GM18861 (cell line): ENCODE measurements at regions not wholly inside any gene's neighbourhood (a gene's known extent, or its start where the extent isn't known, plus 50 kb on each side); places are given as distances from the start of the nearest gene placed in this dataset.

Experiments
- ATAC-seq: cut with Tn5 transposase; IDR thresholded peaks from one replicate; pipeline ENCODE4 v1.9.1; 2021; ENCODE audit not compliant: unreplicated experiment

DNA sequence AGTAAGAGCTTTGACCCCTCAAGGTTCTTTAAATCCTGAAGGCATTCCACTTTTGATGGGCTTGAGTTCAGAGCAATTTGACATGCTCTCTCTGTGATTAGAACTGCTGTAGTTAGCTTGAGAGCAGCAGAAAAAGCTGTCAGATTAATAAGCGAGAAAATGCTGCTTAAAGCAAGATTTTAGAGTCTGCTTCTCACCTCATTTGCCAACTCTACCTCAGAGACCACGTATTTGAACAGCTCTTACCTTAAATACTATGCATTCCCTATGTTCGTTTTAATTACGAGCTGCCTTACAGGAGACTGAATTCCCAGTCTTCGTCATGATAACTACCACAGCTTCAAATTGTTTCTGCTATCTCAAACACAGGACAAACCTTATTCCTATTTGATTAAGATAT lies 253.4 kb downstream of the SLITRK6 start:
- no peak for ATAC-seq

DNA sequence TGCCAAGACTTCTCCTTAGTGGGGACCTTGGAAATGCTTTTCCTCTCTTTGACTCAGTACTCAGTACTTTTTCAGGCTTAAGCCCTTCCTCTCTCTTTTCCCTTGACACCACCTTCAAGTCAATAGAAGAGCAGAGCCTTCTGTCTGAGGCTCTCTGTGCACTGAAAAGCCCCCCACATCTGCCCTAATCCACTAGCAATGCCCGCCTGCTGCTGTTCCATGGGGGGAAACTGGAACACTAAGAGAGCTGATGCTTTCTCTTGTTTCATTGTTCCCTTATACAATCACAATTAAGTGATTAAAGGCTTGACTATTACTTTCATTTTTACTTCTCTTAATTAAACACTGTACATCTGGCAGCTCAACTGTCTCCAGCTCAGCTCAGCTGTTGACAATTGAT lies 254.5 kb downstream of the SLITRK6 start:
- no peak for ATAC-seq

DNA sequence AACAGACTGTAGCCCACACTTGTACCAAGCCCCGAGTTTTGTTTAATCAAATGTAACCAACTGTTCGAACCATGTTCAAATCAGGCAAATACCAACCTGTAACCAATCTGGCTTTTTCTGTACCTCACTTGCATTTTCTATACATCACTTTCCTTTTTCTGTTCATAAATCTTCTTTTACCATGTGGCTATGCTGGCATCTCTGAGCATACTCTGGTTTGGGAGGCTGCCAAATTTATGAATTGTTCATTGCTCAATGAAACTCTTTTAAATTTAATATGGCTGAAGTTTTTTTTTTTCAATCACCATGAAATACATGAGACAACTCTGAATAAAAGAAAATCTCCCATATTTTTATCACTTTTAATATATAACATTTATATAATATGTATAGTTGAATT lies 256.1 kb downstream of the SLITRK6 start:
- no peak for ATAC-seq

DNA sequence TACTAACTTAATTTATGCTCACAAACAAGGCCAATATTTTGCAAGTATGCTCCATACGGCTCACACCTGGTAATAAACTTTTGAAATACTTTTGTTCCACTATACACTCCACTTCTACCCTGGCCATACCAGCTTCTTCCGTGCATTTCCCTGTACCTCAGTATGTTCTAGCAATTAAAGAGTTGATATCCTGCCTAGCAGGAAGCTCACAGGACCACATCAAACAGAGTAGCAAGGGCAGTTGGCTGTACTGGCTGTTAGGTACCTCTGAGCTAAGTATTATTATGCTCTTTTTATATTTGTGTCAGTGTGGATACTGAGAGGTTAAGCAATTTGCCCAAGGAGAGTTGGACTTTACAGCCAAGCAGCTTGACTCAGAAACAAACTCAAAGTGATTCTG lies 257.7 kb downstream of the SLITRK6 start:
- ATAC-seq: no peak

DNA sequence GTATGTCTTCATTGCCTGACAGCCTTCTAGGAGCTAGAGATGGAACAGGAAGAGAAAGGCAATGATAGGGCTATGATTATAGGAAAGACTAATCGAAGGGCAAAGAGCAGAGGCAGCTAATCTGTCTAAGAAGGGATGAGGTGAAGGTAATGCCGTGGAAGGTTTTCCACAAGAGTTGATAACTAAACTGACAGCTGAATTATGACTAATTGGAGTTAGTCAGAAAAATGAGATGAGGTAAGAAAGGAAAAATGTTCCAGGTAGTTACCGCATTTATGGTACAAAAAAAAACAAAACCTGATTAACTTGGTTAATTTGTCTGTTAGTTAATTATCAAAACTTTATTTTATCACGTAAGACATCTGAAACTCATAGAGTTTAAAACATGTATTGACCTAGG lies 260.3 kb downstream of the SLITRK6 start:
- no peak for ATAC-seq

DNA sequence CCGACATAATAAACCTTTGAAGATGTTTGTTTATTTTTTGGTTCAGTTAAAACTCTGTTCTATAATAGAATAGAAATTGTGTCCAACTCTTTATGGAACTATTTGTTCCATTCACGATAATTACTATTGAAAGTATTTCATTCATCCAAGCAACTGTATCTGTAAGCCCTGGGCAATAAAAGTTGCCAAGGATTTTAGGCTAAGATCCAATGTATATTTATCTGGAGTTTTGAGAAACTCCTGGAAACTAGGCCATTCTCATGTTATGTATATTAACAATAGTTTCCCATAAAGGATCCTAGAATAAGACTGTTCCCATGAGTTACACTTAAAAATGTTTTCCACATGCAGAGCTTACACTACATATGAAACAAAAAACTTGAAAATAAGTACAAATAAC lies 261.6 kb downstream of the SLITRK6 start:
- no peak for ATAC-seq

DNA sequence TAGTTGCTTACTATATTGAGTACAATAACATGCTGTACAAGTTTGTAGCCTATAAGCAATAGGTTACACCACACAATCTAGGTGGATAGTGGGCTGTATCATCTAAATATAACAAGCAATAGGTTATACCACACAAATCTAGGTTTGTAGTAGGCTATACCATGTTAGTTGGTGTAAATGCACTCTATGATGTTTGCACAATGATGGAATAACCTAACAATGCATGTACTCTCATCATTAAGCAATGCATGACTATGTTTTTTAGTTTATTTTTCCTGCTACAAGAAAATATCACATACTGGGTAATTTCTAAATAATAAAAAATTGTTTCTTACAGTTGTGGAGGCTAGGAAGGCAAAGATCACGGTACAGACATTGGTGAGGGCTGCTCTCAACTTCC lies 262.5 kb downstream of the SLITRK6 start:
- no peak for ATAC-seq

DNA sequence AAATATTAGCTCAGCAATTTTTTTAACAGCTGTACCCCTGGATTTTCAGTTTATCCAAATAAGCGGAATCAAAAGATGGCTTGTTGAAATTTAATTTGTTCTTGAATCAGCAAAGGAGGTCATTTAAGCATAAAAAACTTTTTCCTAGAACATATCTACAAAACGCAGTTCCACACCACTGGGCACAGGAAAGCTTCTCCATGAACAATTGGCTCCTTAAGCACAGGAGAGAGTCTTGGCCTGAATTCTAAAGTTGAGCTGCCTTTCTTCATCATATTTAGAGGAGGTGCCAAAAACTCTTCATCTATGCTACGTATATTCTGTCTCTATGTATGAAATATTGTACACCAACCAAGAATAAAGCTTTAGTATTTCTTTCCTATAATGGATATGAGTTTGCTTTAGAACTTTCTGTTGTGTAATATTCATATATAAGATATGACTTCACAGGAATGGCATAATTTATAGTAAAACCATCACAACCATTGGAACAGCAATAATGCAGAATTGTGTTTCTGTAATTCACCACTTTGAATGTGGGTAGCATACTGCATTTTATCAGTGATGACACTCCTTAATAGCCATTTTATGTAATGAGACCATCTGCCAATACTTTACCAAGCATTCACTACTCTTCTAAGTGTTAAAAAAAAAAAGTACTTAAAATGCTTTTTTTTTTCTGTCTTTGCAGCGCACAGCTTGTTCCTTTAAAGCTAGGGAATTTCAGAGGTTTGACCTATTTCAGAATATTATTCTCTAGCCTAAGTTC lies 263.7 kb downstream of the SLITRK6 start:
- ATAC-seq: no peak

DNA sequence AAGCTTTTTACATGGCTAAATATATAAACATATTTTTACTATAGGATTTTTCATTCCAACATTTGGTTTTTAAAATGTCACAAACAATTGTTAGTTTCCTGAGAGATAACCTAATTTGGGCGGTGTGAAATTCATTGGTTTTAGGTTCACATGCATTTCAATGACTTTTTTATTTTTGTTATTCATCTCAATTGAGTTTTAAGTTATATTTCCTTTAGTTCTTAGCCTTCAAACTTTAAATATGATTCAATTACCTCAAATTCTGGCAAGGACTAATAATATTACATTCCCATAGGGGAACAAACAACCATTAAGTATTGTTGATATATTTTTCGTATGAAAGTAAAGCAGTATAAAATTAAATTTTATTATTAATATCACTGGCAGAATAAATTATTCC lies 265.3 kb downstream of the SLITRK6 start:
- no peak for ATAC-seq

DNA sequence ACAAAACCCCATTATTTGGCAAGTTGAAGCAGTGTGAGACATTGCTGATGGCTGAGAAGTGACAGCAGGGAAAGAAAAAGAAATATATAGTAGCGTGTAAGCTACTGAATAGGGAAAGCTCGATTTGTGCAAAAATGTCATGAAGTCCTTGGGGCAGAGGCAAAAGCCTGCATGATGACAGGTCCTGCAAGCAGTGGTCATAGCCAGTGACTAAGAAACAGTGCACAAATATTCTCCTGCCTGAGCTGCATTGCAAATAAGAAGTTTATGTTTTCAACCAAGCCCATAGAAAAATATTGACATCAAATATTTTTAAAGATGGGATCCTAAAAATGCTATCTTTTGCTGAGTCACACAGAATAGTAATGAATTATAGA lies 270.0 kb downstream of the SLITRK6 start:
- no peak for ATAC-seq

DNA sequence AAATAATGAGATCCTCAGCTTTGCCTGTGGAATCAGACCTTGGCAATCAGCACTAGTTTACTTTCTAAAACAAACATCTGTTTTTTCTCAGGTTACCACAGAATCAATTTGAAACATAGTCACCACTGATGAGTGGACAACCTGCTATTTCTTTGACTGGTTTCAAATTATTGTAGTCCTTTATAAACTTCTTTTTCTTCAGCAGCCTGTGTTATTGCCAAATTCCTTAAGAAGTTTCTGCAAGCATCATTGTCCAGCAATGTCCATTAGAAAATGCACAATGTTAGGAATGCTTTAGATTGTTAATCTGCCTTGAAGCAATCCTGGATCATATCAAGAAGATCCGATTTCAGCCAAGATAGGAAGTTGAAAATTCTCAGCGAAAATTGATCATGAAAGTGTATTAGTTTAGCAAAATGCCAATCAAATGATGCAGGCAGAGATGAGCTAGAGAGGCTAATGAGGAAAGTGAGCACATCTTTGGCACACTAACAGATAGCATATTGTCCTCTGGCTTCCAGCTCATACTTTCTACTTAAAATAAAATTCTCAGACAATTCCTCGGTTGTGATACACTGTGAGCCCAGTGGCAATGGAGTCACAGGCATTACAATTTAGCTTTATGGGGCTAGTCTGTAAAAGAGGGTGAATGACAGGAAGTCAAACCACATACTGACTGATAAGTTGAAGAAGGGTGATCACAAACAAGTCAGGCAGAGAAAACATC lies 270.6 kb downstream of the SLITRK6 start:
- no peak for ATAC-seq

DNA sequence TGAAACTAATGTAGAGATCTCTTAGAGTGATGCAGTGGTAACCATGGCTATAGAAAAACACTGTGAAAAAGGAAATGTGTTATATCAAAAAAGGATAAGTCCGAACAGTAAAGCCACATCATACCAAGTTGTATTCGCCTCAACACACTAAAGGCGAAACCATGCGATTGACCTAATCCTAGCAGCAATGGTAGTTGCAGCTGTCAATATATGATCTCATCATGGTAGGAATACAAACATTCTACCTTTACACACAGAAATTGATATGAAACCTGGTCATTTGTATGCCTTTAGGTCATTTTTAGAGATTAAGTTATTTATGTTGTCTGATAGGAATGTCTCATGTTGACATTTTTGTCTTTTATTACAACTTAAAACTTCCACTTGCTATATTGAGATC lies 271.9 kb downstream of the SLITRK6 start:
- no peak for ATAC-seq

DNA sequence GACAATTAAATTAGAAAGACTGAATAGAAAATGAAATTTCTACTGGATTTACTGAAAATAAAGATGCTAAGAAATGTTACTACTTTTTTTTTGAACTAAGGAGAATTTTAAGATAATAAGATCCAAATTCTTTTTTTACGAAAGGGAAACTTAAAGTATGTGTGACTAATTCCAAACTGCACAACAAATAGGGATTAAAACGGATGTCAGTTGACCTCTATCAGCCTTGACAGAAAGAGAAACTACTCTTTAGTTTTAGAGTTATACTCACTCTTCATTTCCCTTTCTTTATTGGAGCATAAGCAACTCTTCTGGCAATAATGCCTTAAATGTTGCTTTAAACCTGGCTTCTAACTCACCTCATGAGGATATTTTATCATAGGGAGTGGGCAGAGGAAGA lies 273.8 kb downstream of the SLITRK6 start:
- no peak for ATAC-seq

DNA sequence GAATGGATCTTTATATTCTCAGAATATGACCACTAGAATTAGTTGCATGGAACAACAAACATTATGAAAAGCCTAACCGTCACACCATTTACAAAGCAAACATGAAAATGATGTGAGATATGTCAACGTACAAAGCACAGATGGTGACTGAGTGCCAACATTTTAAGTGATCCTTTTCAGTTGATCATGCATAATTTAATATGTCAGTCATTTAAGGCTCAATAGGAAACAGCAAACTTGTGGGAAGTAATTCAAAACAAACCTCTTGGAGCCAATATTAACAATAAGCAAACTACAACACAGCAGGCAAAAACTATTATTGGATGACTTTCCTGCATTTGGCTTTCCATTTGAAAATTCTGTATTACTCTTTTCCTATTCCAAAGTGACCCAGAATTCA lies 277.6 kb downstream of the SLITRK6 start:
- ATAC-seq: no peak

DNA sequence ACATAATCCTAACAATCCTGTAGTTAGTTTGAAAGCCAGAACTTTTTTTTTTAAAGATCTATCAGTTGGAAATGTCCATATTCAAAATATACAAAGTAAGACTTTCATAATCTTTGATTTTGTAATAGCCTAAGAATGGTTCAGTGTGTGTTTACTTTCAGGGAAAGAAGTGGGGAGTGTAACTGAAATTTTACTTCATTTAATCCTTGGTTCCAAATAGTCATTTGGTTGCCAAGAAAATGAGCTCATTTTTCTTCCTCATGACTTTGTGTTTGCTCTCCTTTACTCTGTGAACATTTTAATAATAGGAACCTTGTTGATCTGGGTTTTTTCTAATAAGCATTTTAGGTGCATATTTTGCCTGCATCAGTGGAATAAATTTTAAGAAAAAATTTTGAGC lies 278.8 kb downstream of the SLITRK6 start:
- no peak for ATAC-seq

DNA sequence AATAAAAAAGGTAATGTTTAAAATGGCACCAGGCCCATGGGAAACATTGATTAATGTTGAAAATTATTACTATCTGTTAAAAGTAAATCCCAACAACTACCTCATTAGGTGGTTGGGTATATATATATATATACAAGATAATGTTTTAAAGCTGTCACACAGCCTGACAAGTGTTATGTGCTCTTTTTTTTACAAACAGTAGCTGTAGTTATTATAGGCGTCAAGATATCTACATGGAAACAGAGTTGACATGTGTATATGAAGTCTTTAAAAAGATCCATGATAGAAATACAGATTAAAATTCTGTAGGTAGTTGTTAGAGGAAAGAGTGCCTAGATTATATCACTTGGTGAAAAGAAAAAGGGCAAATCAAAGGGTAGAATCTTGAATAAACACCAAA lies 279.9 kb downstream of the SLITRK6 start:
- no peak for ATAC-seq

DNA sequence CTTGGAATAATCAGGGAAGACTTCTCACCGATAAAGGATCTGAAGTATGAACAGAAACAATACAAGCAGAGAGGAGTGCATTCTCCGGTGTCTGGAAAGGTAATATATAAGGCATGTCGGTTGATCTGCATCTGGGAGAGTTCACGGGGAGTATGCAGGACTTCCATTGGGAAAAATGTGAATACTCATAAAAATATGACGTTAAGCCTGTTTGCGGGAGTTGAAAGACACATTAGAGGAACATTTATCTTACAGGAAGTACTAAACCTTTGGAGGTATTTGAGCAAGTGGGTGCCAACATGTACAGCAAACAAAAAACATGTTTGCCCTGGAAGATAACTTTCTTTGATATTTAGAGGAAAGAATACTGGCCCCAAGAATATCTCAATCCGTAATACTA lies 286.8 kb downstream of the SLITRK6 start:
- ATAC-seq: no peak

DNA sequence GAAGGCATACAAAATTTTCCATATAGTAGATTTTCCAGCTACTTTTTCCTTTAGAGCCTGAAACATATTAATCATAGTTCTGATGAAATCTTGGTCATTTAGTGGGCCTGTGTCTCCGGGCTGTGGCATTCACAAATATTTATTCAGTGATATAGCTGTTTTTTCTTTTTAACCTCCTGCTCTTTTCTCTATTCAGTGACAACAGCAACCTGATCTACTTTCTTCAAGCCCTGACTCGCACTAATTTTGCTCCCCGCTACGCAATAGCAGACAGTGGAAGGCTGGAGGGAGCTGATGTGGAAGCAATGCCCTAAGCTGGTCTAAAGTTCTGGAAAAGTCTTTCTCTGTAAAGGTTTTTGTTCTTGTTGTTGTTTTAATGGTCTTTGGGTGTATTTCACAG lies 289.7 kb downstream of the SLITRK6 start:
- ATAC-seq: no peak

DNA sequence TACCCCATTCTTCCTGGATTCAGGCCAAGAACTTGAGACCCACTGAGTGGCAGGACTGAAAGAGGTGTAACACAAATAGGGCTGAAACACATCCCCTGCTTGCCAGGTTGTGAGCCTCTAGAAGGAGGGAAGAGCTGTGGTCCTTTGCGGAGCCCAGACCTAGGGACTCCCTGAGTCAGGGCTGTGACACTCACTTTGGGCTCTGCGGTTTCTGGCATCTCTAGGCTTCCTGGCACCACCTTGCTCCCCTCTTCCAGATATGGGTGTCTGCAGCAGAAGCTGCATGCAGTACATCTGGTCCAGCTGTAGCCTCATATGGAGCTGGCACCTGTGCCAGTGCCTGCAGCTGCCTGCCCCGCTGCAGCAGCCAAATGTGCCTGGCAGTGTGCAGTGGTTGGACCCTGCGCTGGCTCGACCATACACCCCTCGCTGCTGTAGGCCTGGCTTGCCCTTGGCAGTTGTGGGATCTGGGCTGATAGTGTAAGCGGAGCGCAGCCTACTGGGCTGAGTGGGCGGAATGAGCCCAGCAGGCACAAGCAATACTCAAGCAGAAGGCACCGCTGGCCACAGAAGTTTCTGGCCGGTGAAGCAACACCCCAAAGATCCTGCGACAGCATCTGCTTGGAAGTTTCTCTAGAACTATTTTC lies 290.4 kb downstream of the SLITRK6 start:
- no peak for ATAC-seq

DNA sequence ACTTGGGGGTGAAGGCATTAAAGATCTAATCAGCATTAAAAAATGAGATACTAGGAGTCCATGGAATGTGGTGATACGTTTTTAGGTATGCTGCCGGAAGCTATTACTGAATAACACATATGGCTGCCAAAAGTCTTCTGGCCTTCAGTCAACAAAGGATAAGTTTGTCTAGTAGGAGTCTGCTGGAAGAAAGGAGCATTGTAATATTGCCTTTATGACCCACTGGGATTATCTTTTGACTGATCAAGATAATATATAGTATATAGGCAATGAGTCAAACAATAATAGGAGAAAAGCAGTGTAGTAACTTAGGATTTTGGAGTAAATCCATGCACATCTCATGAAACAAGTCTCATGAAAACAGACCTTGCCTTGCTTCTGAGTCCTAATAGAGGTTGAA lies 295.4 kb downstream of the SLITRK6 start:
- no peak for ATAC-seq

DNA sequence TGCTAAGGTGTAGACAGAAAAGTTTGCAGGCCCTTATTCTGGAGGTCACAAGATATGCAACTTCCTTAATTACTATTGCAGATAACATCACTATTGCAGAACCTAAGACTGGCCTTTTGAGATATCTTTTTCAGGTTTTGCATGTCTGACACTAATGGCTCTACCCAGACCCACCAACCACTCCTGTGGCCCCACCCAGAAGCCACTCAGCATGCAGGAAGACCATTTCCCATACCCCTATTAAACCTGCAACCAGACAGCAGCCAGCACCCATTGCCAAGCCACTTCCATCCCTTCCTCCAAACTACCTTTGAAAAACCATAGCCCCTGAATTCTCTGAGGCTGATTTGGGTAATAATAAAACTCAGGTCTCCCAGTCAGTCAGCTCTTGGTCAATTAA lies 297.6 kb downstream of the SLITRK6 start:
- no peak for ATAC-seq

DNA sequence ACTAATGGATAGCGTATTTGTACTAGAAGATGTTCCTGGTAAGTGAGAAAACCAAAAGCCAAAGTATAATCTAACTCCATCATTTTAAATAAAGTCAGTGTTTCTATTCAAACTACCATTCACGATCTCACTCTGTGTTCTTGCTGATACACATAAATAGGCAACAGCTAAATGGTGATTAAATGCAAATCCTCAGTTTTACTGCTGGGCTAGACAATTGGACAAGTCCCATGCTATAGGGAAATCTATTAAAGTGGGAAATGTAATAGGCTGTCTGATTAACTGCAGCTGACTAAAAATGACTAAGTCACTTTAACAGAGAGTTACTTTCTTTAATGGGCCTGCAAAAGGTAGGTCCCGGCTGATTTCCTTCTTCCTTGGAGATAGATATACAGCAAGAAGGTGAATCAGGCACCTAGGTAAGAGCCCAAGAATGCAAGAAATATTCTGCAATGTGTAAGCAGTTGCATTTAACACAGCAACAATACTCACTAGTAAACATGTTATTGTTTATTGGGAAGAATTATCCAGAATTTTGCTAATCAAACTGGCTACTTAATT lies 298.4 kb downstream of the SLITRK6 start:
- no peak for ATAC-seq
